ENCODE measurements at regions not wholly inside any gene's neighbourhood (a gene's known extent, or its start where the extent isn't known, plus 50 kb on each side); places are given as distances from the start of the nearest gene placed in this dataset.

DNA sequence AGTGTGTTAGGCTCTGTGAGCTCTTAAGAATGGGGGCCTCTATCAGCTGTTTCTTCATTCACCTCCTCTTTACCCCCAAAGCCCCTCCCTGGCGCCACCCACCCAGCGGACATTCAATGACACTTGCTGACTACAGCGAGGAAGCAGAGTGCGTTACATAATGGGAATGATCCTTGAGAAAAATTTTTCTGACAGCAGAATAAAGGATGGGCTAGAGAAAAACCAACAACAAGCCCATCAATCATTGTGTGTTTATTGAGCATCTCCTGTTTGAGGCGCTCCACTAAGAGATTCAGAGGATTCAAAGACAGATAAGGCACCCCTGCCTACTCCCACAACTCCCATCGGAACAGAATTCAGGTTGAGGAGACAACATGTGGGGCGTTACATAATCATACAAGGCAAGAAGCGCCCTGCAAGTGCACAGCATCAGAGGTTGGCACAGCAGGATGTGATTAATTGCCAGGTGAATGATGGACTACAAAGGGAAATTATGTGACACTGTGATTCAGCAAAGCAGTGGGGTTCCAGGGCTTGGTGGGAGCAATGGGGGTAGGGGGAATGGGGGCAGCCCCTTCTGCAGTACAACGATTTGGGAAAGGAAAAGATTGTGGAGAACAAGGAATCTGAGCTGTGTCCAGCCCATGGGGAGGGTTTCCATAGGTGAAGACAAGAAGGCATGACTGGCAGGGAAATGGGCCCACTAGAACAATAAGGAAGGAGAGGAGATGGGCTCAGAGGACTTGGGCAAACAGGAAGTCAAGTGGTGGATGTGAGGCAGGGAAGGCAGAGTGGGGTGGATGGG, 141.3 kb upstream of the ATP2B2 start:
- TF ChIP-seq, protein P1, sequence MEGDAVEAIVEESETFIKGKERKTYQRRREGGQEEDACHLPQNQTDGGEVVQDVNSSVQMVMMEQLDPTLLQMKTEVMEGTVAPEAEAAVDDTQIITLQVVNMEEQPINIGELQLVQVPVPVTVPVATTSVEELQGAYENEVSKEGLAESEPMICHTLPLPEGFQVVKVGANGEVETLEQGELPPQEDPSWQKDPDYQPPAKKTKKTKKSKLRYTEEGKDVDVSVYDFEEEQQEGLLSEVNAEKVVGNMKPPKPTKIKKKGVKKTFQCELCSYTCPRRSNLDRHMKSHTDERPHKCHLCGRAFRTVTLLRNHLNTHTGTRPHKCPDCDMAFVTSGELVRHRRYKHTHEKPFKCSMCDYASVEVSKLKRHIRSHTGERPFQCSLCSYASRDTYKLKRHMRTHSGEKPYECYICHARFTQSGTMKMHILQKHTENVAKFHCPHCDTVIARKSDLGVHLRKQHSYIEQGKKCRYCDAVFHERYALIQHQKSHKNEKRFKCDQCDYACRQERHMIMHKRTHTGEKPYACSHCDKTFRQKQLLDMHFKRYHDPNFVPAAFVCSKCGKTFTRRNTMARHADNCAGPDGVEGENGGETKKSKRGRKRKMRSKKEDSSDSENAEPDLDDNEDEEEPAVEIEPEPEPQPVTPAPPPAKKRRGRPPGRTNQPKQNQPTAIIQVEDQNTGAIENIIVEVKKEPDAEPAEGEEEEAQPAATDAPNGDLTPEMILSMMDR (IDR thresholded peaks at IDR 0.05) = no peak
- no peak for TF ChIP-seq POLR2A (IDR thresholded peaks at IDR 0.05)
